ENCODE measurements at regions not wholly inside any gene's neighbourhood (a gene's known extent, or its start where the extent isn't known, plus 50 kb on each side); places are given as distances from the start of the nearest gene placed in this dataset.

GRCh38 chrX:42616981-42617380 is 161.0 kb downstream of the PPP1R2C start:
- DNase-seq: no peak

- no peak for DNase-seq
Observed at GRCh38 chrX:42615161-42615563, 162.8 kb downstream of the PPP1R2C start.

GRCh38 chrX:42606591-42606990 is 171.4 kb downstream of the PPP1R2C start:
- no peak for DNase-seq

- DNase-seq: no peak
Observed at GRCh38 chrX:42604302-42604701, 173.7 kb downstream of the PPP1R2C start.

- DNase-seq: no peak
Observed at GRCh38 chrX:42603016-42603415, 174.9 kb downstream of the PPP1R2C start.

GRCh38 chrX:42602566-42602965 is 175.4 kb downstream of the PPP1R2C start:
- DNase-seq: no peak

GRCh38 chrX:42602136-42602535 is 175.8 kb downstream of the PPP1R2C start:
- DNase-seq: no peak

- no peak for DNase-seq
Observed at GRCh38 chrX:42597481-42597880, 180.5 kb downstream of the PPP1R2C start.

GRCh38 chrX:42585842-42586621 is 191.9 kb downstream of the PPP1R2C start:
- no peak for DNase-seq

- DNase-seq: no peak
Observed at GRCh38 chrX:42577936-42578470, 200.0 kb downstream of the PPP1R2C start.

GRCh38 chrX:42567268-42567667 is 210.7 kb downstream of the PPP1R2C start:
- DNase-seq: no peak

GRCh38 chrX:42565739-42566138 is 212.2 kb downstream of the PPP1R2C start:
- no peak for DNase-seq

- no peak for DNase-seq
Observed at GRCh38 chrX:42546800-42547199, 231.2 kb downstream of the PPP1R2C start.

- no peak for DNase-seq
Observed at GRCh38 chrX:42544883-42545282, 233.1 kb downstream of the PPP1R2C start.

- DNase-seq: no peak
Observed at GRCh38 chrX:42541554-42541953, 236.4 kb downstream of the PPP1R2C start.

- DNase-seq: no peak
Observed at GRCh38 chrX:42540146-42540545, 237.8 kb downstream of the PPP1R2C start.

- DNase-seq: no peak
Observed at GRCh38 chrX:42538405-42538804, 239.6 kb downstream of the PPP1R2C start.

- no peak for DNase-seq
Observed at GRCh38 chrX:42536286-42536685, 241.7 kb downstream of the PPP1R2C start.

- DNase-seq: no peak
Observed at GRCh38 chrX:42535233-42535632, 242.7 kb downstream of the PPP1R2C start.

GRCh38 chrX:42533761-42534160 is 244.2 kb downstream of the PPP1R2C start:
- DNase-seq: no peak

- no peak for DNase-seq
Observed at GRCh38 chrX:42531441-42531840, 246.5 kb downstream of the PPP1R2C start.

- no peak for DNase-seq
Observed at GRCh38 chrX:42530027-42530426, 247.9 kb downstream of the PPP1R2C start.

- no peak for DNase-seq
Observed at GRCh38 chrX:42524379-42524778, 253.6 kb downstream of the PPP1R2C start.

GRCh38 chrX:42519666-42520231 is 258.2 kb downstream of the PPP1R2C start:
- DNase-seq: no peak

GRCh38 chrX:42515939-42516338 is 262.0 kb downstream of the PPP1R2C start:
- DNase-seq: no peak
